Large intestine (tissue), 3 donors: ENCODE measurements at regions not wholly inside any gene's neighbourhood (a gene's known extent, or its start where the extent isn't known, plus 50 kb on each side); places are given as distances from the start of the nearest gene placed in this dataset.
"Not testable (repeated sequence)": the region's sequence is repeated elsewhere in the genome, so short reads cannot be mapped to it uniquely, and the experiment has no call there.

Experiments
- DNase-seq, 2 donors: peaks; one replicate each; pipeline versions ENCODE4 v3.0.0 to v3.0.0-alpha.2; 2013
- H3K27ac ChIP-seq: one replicate; pipeline ENCODE4 v1.5.1; 2013; ENCODE audit warnings: low read length
- H3K27me3 ChIP-seq: 2 replicates; pipeline ENCODE4 v1.6.1; 2013; ENCODE audit warnings: low read length; ENCODE audit not compliant: control insufficient read depth, insufficient read depth
- H3K36me3 ChIP-seq: 2 replicates; pipeline ENCODE4 v1.6.1; 2013; ENCODE audit warnings: low read length; ENCODE audit not compliant: control insufficient read depth, insufficient read depth
- H3K4me1 ChIP-seq: one replicate; pipeline ENCODE4 v1.6.1; 2013; ENCODE audit warnings: low read length; ENCODE audit not compliant: control insufficient read depth, insufficient read depth
- H3K4me3 ChIP-seq: one replicate; pipeline ENCODE4 v1.5.1; 2013; ENCODE audit warnings: low read length
- H3K9me3 ChIP-seq: one replicate; pipeline ENCODE4 v1.6.1; 2013; ENCODE audit warnings: mild to moderate bottlenecking, low read depth, low read length, moderate library complexity; ENCODE audit not compliant: control insufficient read depth
- WGBS: methylation state at CpG from one replicate; pipeline ENCODE4 v1.1.5; 2013; ENCODE audit warnings: low lambda C conversion rate; ENCODE audit not compliant: insufficient coverage; 5-methylcytosine and 5-hydroxymethylcytosine counted together

GRCh38 chr15:21096599-21096998, 230.5 kb upstream of the POTEB2 start:
- H3K4me1 ChIP-seq, H3K27me3 ChIP-seq, DNase-seq, H3K27ac ChIP-seq, H3K4me3 ChIP-seq, H3K36me3 ChIP-seq, H3K9me3 ChIP-seq: not testable (repeated sequence)
- no CpG with 5 or more reads among the region's 2 CpGs for WGBS

DNA sequence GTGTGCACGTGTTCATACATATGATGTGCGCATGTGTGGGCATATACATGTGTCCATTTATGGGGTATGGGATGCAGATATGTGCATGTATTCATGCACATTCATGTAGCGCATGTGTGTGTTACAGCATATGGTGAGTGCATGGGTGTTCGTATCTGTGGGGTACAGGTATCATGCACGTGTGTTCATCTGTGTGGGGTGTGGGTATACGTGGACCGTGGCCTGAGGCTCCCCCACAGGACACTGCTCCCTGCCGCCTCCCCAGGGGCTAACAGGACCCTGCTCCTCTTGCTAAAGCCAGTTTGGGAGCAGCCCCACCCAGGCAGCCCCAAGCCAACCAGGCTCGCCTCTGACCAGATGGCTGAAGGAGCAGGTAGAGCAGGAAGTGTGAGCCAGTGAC, 213.4 kb upstream of the POTEB2 start:
- not testable (repeated sequence) for H3K36me3 ChIP-seq, H3K27ac ChIP-seq, H3K9me3 ChIP-seq, H3K4me1 ChIP-seq, H3K27me3 ChIP-seq, H3K4me3 ChIP-seq, DNase-seq
- WGBS, result no CpG with 5 or more reads among the region's 9 CpGs

DNA sequence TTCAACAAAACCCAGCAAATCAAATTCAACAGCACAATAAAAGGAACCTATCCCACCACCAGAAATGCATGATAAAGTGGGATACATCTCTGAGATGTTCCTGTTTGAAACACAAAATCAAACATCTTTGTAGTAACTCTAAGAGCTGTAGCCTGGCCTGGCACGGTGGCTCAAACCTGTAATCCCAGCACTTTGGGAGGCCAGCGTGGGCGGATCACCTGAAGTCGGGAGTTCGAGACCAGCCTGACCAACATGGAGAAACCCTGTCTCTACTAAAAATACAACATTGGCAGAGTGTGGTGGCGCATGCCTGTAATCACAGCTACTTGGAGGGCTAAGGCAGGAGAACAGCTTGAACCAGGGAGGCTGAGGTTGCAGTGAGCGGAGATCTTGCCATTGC, 202.8 kb upstream of the POTEB2 start:
- H3K9me3 ChIP-seq, H3K27me3 ChIP-seq, H3K4me3 ChIP-seq, H3K4me1 ChIP-seq, H3K36me3 ChIP-seq, DNase-seq, H3K27ac ChIP-seq: not testable (repeated sequence)
- WGBS, result no CpG with 5 or more reads among the region's 7 CpGs

- H3K36me3 ChIP-seq, H3K4me1 ChIP-seq, H3K27ac ChIP-seq, H3K9me3 ChIP-seq, DNase-seq, H3K27me3 ChIP-seq, H3K4me3 ChIP-seq: not testable (repeated sequence)
- WGBS, result no CpG with 5 or more reads among the region's 6 CpGs
These were observed 197.4 kb upstream of the POTEB2 start for GRCh38 chr15:21063512-21063911.

GRCh38 chr15:21062619-21063163, 196.6 kb upstream of the POTEB2 start:
- WGBS, result no CpG with 5 or more reads among the region's 6 CpGs
- not testable (repeated sequence) for H3K9me3 ChIP-seq, H3K27ac ChIP-seq, DNase-seq, H3K36me3 ChIP-seq, H3K4me1 ChIP-seq, H3K4me3 ChIP-seq, H3K27me3 ChIP-seq

GRCh38 chr15:21051866-21052265, 185.8 kb upstream of the POTEB2 start:
- no CpG with 5 or more reads among the region's 5 CpGs for WGBS
- not testable (repeated sequence) for H3K27me3 ChIP-seq, H3K4me1 ChIP-seq, DNase-seq, H3K36me3 ChIP-seq, H3K4me3 ChIP-seq, H3K27ac ChIP-seq, H3K9me3 ChIP-seq

DNA sequence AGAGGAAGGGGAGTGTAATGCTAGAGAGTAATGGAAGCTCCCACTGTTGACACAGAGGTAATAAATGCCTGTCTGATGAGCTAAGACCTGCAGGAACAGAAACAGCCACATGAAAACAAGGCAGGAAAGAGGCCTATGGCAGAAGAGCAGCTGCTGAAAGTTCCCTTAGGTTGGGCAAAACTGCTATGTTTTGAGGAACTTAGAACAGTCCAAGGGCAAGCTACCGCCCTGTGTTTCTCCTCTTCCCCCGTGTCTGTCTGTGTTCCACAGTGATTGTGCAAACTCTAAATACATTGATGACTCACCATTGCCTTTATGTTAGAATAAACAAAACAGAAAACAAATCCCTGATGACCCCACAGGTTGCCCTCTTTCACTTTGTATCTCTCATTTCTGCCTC, 165.6 kb upstream of the POTEB2 start:
- WGBS, result no CpG with 5 or more reads among the region's 2 CpGs
- H3K4me3 ChIP-seq, H3K4me1 ChIP-seq, H3K27ac ChIP-seq, DNase-seq, H3K36me3 ChIP-seq, H3K27me3 ChIP-seq, H3K9me3 ChIP-seq: not testable (repeated sequence)

GRCh38 chr15:21029001-21029400, 162.9 kb upstream of the POTEB2 start:
- not testable (repeated sequence) for H3K27me3 ChIP-seq, H3K4me1 ChIP-seq, H3K36me3 ChIP-seq, H3K27ac ChIP-seq, H3K9me3 ChIP-seq, DNase-seq, H3K4me3 ChIP-seq
- WGBS, result no CpG with 5 or more reads among the region's 6 CpGs

- H3K4me1 ChIP-seq, H3K36me3 ChIP-seq, H3K27me3 ChIP-seq, H3K4me3 ChIP-seq, H3K9me3 ChIP-seq, H3K27ac ChIP-seq, DNase-seq: not testable (repeated sequence)
- WGBS, result no CpG with 5 or more reads among the region's 9 CpGs
These were observed 161.8 kb upstream of the POTEB2 start for GRCh38 chr15:21027942-21028341.

DNA sequence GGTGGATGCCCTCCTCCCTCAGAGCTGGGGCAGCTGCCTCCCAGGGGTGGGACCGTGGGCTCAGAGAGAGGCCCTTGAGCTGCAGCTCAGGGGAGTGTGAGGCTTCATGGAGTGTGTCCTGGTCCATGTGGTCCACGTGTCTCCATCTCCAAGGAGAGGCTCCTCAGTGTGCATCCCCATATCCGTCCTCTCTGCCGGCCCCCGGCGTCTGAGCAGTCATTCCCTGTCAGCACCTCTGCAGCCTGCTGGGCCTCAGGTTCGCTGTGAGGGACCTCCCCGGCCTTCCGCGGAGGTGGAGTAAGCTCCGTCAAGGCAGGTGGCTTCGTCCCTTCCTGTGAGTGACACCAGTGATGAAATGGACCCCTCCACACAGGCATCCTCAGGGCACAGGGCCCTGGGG, 160.7 kb upstream of the POTEB2 start:
- not testable (repeated sequence) for DNase-seq

DNA sequence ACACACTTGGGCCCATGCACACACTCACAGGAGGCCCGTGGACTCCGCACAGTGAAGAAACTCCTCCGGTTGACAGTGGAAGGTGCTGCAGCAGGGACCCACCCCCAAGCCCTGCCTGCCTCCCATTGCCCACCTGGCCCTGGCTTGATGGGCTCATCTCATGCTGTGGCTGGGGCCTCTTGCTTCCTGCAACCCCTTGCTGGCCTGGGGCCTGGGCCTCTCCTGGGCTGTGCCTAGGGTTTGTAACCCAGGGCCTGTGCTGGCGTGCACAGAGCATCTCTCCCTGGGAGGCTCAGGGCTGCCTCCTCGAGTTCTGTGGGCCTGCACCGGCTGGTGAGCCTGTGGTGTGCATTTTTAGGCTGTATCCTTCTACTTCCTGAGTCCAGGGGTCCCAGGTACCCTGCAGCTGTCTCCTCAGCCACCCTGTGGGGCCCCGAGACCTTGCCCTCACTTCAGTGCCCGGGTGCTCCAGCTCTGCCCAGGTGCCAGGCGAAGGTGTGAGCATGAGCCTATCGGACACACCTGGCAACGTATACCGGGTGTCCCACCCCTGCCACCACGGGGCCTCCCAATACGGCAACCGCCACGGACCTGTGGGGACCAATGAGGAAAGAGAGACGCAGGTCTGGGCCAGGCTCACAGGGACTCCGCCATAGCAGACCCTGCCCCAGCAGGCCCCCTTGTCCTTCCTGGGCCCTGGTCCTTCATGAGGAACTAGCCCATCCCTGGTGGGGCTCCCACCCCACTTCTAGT, 158.3 kb upstream of the POTEB2 start:
- not testable (repeated sequence) for H3K4me3 ChIP-seq, H3K36me3 ChIP-seq, H3K9me3 ChIP-seq, H3K27me3 ChIP-seq, H3K4me1 ChIP-seq, DNase-seq, H3K27ac ChIP-seq
- no CpG with 5 or more reads among the region's 18 CpGs for WGBS

More for the DNA sequence above, 160.7 kb upstream of the POTEB2 start:
- H3K36me3 ChIP-seq, H3K27me3 ChIP-seq, H3K4me3 ChIP-seq, H3K27ac ChIP-seq, H3K4me1 ChIP-seq, H3K9me3 ChIP-seq: not testable (repeated sequence)
- WGBS, result no CpG with 5 or more reads among the region's 12 CpGs
